GM21367 (cell line): ENCODE measurements at regions not wholly inside any gene's neighbourhood (a gene's known extent, or its start where the extent isn't known, plus 50 kb on each side); places are given as distances from the start of the nearest gene placed in this dataset.

Experiments
- ATAC-seq: cut with Tn5 transposase; IDR thresholded peaks from one replicate; pipeline ENCODE4 v1.9.1; 2021; ENCODE audit not compliant: unreplicated experiment

DNA sequence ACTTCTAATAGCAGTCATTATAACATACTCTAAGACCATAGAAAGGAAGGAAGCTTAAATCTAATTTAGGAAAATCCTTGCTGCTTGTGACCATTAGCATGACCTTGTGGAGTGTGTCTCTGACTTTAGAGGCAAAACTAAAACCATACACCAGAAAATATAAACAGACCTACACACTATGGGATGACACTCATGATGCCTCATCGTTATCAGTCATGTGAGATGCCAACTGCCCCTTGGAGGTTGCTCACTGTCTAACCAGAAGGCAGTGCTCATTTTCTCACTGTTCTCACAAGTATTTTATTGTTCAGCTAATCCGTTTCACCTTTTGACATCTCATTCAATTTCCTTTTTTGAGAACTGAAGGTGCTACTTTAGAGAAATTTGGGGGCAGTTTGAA, 376.9 kb downstream of the RND3 start:
- no peak for ATAC-seq

DNA sequence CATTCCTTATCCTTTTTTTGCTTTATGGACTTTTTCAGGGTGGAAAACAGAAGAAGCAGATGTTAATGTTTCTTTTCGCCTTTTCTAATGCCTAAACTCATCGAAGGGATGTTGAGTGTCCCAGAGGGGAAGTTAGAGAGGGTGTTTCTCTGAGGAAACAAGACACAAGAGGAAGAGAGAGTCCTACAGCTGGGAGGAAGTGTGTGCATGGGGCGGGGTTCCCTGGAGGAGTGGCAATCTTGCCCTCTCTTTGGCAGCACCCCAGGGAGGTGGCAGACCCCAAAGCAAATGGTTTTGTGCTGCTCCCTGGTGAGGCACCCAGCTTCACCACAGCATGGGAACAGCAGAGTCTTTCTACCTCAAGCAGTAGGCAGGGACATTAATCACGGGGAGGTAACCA, 377.6 kb downstream of the RND3 start:
- ATAC-seq: no peak

DNA sequence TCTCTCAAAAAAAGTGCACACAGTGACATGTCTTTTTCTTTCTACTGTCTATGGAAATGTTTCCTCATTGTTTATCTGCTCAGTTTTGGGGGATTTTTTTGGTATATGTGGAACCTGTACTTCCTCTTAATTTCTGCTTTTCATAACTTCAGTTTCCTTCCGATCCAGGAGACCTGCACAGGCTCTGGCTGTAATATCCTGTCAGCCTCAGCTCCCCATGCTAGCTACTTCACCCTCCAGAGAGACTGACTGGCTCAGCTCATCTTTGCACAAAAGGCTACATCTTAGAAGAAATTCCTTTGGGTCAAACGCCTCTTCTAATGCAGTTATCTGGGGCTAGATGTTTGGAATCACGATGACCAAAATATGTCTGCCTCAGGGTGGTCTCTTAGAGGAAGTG, 378.4 kb downstream of the RND3 start:
- no peak for ATAC-seq

DNA sequence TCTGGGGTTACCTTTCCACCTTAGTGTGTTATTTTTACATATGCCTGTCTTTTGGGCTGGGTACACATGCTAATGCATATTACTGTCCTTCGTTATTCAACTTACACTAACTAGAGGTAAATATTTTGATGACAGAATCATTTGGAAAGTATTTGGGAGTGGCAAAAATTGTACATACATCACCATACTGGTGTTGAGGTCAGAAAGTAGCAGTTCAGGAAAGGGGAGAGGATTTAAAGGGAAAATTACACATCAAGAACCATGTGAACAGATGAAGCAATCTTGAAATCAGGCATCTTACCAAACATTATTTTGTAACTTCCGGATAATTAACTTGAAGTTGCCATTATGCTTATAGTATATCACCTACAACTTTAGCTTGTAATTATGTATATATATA, 379.7 kb downstream of the RND3 start:
- no peak for ATAC-seq

DNA sequence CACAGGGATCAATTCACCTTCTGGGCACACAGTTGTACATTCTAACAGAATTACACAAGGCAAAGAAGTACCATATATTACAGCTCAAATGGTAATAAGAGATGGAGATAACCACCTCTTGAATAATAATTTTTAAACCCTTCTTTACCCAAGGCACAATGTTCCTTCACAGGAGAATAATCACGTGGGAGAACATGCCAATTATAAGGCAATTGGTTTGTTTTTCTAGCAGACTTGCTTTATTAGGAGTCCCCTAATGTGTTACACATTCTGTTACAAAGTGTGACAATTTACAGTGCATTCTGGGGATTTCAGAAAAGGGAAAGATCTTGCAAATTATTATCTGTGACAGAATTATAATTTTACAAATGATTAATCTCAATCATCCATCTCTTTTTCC, 380.3 kb downstream of the RND3 start:
- no peak for ATAC-seq

DNA sequence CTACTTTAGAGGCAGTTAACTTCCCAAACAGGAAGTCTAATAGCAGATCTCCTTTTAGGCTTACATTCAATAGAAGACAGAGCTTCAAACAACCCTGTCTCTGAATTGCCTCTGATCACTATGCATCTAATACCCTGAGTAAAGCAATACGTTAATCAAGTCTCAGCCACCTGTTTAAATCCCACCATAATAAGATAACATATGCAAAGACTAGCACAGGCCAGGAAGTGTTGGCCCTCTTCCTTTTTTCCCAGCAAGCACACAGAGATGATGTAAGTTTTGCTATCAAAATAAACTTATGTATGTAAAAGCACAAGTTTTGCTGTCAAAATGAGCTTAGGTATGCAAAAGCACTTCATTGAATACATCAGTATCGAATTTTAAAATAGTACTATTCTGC, 385.5 kb downstream of the RND3 start:
- no peak for ATAC-seq

DNA sequence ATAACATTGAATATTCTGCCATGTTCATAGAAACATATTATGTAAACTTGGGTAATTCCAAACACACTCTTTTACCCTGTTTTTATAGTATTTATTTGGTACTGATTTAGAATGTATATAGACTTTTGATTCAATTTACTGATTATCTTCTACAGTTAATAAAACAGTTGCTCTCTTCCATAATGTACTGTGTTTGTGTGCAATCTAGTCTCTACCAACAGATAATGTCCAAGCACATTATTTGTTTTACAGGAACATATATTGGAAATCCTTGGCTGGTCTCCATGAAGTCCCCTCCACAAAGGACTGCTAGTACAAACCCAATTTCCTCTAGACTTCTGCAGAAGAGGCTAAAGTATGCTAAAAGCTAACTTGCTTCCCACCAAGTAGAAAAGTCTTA, 386.6 kb downstream of the RND3 start:
- ATAC-seq: no peak

DNA sequence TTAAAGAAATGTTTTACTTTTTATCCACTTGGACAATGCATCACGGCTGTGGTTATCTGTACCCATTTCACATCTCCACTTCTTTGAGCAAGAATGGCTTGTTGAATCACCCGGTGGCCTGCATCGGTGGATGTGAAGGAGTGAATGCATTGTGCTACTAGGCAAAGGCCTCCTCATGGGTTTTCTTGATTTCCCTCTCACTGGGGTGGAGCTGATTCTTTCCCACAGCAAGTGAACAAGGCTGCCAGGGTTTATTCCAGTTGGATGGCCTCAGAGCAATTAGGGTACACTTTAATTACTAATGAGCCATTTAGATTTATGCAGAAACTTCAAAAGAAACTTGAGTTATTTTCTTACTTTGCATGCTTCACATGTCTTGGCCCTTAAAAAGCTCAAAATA, 387.1 kb downstream of the RND3 start:
- no peak for ATAC-seq

DNA sequence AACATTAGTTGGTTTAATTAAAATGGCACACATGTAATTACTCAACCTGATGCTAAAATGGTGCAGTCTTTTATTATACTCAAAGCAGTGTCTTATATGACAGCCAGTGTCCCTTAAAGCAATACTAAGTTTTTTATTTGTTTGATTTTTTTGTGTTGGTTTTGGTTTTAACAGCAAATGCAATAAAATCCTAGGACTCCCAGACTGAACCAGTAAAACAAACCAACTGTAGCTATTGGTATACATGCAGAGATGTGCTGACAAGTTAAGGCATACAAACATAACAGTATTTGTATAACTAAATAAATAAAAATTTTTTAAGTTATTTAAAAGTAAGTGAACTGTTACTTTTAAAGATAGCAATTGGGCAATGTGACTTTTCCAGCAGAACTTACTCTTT, 387.7 kb downstream of the RND3 start:
- ATAC-seq: no peak

DNA sequence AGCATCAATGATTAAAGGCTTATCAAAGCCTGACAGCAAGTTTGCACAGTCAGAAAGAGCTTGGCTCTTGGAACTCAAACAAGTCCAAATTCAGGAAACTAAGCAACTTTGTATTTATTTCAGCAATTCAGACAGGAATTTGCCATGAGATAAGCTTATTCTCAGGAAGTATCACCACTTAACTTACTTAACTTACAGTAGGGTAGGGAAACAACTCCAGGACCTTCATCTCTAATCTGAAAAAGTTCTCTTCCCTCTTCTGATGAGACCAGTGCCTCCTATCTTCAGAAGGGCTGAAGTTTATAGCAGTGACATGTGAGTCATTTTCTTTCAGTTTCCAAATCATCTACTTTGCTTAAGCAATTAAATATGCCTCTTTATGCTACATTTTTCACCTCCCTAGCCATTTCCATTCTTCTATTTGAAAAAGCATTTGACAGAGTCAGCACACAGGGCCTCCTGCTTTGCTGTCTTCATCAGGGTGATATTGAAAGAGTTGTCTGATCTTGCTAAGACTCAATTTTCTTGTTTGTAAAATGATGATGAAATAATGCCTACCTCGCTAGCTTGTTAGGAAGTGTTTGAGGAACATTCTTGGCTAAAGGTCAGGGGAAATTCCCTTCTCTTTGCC, 389.5 kb downstream of the RND3 start:
- no peak for ATAC-seq

DNA sequence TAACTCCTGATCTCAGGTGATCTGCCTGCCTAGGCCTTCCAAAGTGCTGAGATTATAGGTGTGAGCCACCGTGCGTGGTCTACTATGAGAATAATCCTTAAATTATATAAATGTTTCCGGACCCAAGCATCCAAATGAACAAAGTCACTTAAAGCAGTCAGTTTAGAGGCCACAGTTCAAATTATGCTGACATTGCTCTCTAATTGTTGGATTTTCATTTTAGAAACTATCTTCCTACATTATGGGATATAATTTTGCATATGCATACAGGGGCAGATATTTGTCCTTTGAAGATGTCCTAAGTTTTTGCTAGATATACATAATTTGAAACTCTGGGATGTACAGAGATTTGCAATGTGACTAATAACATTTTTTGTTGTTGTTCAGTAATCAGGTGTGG, 390.1 kb downstream of the RND3 start:
- ATAC-seq: no peak

DNA sequence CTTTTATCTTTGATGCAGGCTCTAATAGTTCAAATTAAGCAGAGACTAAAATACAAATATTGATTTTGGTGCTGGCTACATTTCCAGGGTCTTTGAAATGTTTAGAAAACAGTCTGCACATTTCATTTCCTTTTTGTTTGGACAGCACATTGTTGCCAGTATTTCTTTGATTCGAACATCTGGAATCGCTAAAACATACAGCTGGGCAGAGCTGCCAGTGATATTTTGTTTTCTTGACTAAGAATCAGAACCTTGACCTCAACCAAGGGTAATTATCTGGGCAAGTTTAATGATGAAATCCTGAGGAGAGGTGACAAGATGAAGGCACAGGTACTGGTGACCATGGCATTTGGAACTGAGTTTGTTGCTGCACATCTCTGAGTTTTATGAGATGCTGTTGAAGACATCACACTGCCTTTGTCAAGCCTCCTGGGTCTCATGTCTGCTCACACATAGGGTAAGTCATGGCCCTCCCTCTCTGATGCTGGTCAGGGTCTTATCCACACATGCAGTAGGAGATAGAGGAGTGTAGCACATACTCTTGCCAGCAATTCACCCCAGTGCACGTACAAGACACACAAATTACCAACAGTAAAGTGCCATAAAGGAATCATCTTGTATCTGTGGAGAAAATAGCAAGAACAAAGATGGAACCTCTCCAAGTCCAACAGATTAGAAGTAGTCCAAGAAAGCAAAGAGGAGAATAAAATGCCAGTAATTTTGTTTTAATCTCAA, 391.9 kb downstream of the RND3 start:
- no peak for ATAC-seq

DNA sequence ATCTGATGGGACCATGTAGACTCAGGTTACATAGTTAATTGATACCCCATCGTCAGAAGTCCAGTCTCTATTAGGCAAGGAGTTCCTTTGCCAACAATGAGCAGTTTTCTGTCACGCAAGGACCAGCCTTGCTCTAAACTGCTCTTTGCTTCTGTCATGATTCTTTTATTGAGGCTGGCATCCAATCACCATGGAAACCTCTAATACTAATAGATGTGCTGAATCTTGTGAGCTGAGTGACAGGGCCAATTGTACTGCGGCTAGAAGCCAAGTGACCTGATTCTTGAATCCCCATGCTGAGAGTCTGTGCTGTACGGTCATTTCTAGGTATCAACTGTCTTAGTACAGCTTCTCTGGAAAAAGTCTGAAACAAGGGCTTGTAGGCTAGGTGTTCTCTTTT, 395.6 kb downstream of the RND3 start:
- ATAC-seq: no peak

DNA sequence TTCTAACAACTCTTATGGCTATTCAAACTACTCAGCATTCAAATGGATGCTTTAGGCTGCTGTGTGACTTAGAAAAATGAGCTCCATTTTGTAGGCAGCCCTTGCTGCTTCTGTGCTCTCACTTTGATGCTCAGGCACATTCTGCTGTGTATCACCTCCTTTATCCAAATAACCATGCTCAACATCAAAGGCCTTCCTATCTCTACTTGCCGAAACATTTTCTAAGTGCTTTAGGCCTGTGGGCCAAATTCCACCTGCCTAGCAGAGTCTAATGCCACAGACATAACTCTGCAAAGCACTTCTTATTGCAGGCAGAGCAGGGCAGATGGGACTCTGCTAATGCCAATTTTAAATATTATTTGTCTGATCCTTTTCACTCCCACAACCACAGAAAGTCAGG, 397.4 kb downstream of the RND3 start:
- no peak for ATAC-seq

DNA sequence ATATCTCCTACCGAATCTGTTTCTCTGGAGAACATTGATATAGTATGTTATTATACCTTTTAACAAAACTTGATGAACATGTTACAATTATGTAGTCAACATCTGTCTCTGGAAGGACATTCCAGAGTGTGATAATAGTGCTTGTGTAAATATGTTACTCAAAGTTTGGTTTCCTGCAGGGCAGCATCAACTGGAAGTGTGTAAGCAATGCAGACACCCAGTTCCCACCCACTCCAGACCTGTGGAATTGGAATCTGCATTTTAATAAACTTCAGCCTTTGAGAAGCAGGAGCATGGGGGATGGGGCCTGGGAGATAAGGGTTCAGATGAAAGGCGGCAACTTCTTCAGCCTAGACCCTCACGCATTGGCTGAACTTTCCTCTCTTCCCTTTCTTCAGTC, 398.9 kb downstream of the RND3 start:
- ATAC-seq: no peak

DNA sequence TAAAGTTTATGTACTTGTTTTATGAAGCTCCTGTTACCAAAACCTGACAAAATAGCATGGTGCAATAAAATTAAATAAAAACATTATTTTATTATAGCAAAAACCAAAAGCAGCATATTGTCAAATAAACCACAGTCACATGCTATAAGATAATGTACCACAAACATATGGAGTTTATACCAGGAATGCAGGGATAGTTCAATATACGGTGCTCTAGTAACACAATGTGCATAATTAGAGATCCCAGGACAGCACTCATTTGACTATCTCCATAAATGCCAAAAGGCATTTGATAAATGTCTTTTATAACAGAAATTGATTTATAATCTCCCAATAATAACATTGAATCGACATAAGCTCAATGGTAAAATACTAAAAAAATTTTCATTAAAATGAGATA, 402.0 kb downstream of the RND3 start:
- no peak for ATAC-seq

DNA sequence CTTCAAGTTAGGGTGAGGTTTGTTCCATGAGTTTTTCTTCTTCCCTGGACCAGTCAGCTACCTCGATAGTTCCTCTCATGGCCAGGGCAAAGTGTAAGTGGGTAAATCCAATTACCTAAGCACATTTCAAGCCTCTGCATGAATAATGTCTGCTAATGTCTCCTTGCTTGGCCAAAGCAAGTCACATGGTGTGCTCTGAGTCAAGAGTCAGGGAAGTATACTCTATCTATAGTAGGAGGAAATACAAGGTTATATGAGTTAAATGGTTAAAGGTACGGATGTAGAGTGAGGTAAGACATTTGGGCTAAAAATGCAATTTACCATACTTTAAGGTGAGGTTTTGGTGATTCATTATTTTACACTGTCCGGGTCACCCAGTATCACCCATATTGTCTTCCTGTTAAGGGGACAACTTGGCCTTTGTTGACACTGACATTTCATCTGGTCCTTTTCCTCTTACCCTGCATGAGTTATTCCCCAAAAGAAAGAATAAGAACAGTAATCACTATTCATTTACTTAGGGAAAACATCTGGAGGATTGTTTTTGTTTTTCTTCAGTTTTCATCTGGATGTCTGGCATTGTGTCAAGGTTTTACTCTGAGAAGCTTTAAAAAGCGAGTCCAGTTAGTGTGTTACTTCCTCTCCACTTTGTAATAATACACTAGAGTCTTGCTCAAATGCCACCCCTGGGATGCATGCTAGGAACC, 405.5 kb downstream of the RND3 start:
- no peak for ATAC-seq

DNA sequence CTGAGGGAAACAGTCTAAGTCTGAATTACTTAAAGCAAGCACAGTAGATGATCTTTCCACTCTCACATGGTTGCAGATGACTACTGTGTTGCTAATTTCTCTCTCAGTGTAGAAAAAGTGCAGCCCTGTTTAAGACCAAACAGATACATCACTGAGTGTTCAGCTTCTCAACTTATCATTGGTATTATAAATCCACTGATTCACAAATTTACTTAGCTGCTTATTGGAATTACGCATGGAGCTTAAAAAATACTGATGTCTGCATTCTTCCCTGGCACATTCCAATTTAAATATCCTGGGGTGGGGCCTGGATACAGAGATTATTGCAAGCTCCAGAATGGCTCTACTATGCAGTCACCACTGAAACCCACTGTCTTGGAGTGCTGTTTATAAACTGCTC, 411.2 kb downstream of the RND3 start:
- no peak for ATAC-seq

DNA sequence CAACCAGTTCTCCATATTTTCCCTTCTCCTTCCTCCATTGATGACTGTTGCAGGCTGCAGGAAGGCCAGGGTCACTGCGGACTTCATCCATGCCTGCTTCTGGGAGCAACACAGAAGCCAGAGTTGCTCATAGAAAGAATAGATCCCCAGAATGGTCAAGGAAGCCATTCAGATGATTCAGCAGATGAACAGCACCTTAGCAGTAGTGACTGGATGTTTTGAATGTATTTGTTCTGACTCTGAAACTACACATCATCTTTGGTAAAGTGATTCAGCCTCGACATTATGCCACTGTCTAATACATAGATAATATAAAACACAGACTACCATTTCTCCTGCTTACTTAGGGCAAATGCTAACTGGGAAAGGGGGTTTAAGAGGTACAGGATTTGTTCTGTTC, 411.6 kb downstream of the RND3 start:
- ATAC-seq: no peak

DNA sequence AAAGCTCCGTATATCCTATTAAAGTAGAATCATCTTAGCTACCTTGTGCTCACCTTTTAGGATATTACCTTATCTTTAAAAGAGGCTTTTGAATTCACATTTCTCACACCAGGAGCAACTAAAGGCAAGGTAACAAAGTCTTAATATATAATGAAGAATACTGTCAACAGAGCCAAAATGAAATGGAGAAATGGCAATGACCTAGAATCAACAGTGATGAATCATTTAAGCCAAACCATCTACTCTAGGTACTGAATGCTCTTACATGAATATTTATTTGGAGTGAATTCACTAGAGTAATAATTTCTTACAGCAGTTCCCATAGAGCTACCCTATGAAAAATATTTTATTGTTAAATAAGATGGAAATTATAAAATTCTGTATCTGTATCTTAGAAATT, 421.0 kb downstream of the RND3 start:
- ATAC-seq: no peak

DNA sequence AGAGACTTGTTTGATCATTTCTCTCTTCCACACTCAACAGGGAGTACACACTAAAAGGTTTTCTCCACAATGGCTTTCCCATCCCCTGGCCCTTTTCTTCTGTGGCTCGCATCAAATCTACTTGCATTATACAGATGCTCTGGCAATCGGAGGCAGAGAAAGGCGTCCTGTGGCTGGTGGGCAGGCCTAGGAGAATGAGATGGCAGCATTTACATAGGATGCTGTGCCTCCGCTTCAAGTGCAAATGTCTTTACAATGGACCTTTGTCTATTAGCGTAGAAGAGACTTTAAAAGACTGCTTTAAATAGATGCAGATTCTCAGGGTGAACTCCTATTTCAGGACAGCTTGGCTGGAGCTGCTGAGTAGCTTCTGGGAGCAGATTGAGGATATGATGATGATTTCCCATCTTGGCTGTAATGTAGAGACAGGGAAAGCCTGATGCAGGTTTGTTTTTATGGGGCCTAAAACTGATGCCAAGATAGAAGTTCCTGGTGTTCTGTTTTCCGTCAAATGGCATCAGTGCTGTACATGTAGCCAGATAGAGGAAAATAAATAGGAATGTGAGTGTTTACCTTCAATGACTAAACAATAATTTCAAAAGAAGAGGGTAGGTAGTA, 423.4 kb downstream of the RND3 start:
- no peak for ATAC-seq

DNA sequence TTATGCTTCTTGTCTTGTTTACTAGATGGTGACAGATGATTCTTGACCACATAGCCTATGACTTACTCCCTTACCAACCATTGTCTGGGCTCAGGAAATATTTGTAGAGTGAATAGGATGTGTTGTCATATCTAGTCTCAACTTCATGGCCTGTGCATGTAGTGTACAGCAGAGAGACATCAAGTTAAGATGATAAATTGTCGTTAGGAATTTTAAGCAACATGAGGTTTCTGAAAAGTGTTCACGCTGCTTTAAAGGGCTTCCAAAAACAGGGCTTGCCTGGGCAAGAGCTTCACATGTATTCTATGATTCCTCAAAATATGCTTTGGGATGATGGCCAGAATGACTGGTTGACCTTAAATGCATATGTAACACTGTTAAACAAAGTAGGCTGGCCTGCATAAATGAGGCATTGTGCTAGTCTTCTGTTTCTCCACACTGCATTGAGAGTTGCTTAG, 424.0 kb downstream of the RND3 start:
- ATAC-seq: no peak
